Activated CD8-positive, alpha-beta T cell treated with anti-CD3 and anti-CD28 coated beads, Interleukin-2, amount 10 ng/mL, durations not matched to agents 7 days and 5 days (primary cell): ENCODE measurements at regions not wholly inside any gene's neighbourhood (a gene's known extent, or its start where the extent isn't known, plus 50 kb on each side); places are given as distances from the start of the nearest gene placed in this dataset.
"Not testable (repeated sequence)": the region's sequence is repeated elsewhere in the genome, so short reads cannot be mapped to it uniquely, and the experiment has no call there.

ENCODE experiments used
- ATAC-seq: fragments of 150-1000 bp; cut with Tn5 transposase; one replicate; pipeline ENCODE4 v1.10.0; 2021; ENCODE audit warnings: moderate library complexity
- CTCF ChIA-PET: fragments of 350-600 bp; sonication (Branson Sonifier 250); formaldehyde crosslinking; loops from one replicate; lab custom pipeline; 2021; ENCODE audit warnings: antibody characterized with exemption; lab: Charles Lee
- POLR2A ChIA-PET: fragments of 350-600 bp; sonication (Branson Sonifier 250); formaldehyde crosslinking; loops from one replicate; lab custom pipeline; 2021; ENCODE audit warnings: antibody characterized with exemption; lab: Charles Lee
- DNase-seq: peaks from one replicate; pipeline ENCODE4 v3.0.0-alpha.2; 2020
- H3K27ac Mint-ChIP-seq: one replicate; pipeline ENCODE4 v1.8.0; 2021; ENCODE audit warnings: mild to moderate bottlenecking, mixed read lengths
- H3K27me3 Mint-ChIP-seq: one replicate; pipeline ENCODE4 v1.8.0; 2021; ENCODE audit warnings: low read depth, mixed read lengths
- H3K36me3 Mint-ChIP-seq: one replicate; pipeline ENCODE4 v1.8.0; 2021; ENCODE audit warnings: low read depth, mixed read lengths
- H3K4me1 Mint-ChIP-seq: one replicate; pipeline ENCODE4 v1.8.0; 2021; ENCODE audit warnings: low read depth, mixed read lengths
- H3K4me3 Mint-ChIP-seq: one replicate; pipeline ENCODE4 v1.8.0; 2021; ENCODE audit warnings: mild to moderate bottlenecking, mixed read lengths
- H3K9me3 Mint-ChIP-seq: one replicate; pipeline ENCODE4 v1.8.0; 2022; ENCODE audit warnings: mixed read lengths; ENCODE audit not compliant: insufficient read depth

DNA sequence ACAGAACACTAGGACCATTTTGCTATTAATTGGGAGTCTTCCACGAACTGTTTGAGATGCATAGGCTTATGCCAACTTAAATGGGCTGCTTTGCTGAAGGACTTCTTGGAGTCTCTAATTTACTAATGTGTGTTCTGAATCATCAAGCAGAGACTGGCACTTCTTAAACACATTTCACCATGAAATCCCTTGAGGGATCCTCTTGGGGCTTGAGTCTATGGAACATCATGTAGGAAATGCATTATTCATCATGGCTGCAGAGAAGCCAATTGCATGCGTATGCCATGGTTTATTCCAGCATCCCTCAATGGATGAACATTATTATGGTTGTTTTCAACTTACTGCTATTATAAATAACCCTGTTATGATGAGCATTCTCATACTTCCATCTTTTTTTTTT is 73.4 kb downstream of the FGD2 start:
- ChIA-PET CTCF (no interaction called here), POLR2A (no interaction called here)
- ATAC-seq (no peak), DNase-seq (no peak)
- H3K4me1 Mint-ChIP-seq: peaks cover 3% of the 10 kb centered on the region
- H3K9me3 Mint-ChIP-seq: no peaks in the 10 kb centered on the region
- peaks cover 9% of the 10 kb centered on the region for H3K27me3 Mint-ChIP-seq
- no peaks in the 10 kb centered on the region for H3K36me3 Mint-ChIP-seq
- H3K4me3 Mint-ChIP-seq: no peak overlapping the region
- H3K27ac Mint-ChIP-seq: no peak overlapping the region

DNA sequence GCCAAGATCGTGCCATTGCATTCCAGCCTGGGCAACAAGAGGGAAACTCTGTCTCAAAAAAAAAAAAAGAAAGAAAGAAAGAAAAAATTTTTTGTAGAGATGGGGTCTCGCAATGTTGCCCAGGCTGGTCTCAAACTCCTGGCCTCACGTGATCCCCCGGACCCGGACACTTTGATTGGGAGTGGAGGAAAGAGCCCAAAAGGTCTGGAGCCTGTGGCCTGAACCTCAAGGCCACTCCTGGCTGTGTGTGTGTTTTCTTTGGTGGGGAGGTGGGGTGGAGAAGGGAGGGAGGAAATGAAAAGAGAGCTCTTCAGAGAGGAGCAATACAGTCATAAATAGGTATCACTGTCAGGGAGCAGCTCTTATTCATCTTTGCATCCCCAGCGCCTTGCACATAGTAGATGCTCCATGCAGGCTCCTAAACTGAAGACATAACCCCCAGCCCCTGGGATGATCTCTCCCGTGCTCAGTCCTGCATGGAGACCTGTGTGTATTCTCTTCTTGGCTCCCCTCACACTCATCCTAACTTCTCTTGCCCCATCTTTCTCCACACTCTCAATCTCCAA is 75.7 kb downstream of the FGD2 start:
- DNase-seq: no peak
- Mint-ChIP-seq H3K9me3 (no peaks in the 10 kb centered on the region), H3K27ac (no peak overlapping the region), H3K27me3 (peaks cover 9% of the 10 kb centered on the region), H3K4me3 (no peak overlapping the region), H3K4me1 (peaks cover 3% of the 10 kb centered on the region), H3K36me3 (no peaks in the 10 kb centered on the region)
- ChIA-PET CTCF (interaction anchor here (0.7 kb wide), 1 partner anchor 311 kb away, joined by 3 read pairs; no protein-coding TSS in a partner anchor), POLR2A (no interaction called here)
- no peak for ATAC-seq

DNA sequence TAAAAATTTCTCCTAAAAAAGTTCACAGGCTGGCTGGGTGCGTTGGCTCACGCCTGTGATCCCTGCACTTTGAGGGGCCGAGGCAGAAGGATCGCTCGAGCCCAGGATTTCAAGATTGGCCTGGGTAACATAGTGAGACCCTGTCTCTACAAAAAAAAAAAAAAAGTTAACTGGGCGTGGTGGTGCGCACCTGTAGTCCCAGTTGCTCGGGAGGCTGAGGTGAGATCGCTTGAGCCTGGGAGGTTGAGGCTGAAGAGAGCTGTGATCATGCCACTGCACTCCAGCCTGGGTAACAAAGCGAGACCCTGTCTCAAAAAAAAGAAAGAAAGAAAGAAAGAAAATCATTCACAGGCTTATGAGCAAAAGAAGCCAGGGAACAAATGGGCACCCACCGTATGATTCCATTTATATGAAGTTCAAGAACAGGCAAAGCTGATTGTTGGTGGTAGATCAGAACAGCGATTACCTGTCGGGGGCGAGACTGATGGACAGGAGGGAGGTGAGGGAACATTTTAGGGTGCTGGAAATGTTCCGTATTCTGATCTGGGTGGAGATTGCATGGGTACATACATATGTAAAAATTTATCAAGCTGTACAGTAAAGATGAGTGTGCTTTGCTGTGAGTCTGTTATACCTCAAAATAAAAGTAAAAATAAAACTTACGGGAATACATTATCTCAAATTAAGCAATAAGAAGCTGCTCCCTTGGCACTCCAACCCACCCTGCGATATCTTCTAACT is 77.1 kb downstream of the FGD2 start:
- DNase-seq (no peak), ATAC-seq (no peak)
- Mint-ChIP-seq H3K4me1 (peaks cover 3% of the 10 kb centered on the region), H3K27me3 (peaks cover 6% of the 10 kb centered on the region), H3K27ac (no peak overlapping the region), H3K36me3 (no peaks in the 10 kb centered on the region), H3K9me3 (no peaks in the 10 kb centered on the region), H3K4me3 (no peak overlapping the region)
- ChIA-PET POLR2A (interaction anchor here (1.3 kb wide), 1 partner anchor 32 kb away, joined by 6 read pairs; no protein-coding TSS in a partner anchor), CTCF (interaction anchor here (1.0 kb wide), 1 partner anchor 61 kb away, joined by 3 read pairs; no protein-coding TSS in a partner anchor)

DNA sequence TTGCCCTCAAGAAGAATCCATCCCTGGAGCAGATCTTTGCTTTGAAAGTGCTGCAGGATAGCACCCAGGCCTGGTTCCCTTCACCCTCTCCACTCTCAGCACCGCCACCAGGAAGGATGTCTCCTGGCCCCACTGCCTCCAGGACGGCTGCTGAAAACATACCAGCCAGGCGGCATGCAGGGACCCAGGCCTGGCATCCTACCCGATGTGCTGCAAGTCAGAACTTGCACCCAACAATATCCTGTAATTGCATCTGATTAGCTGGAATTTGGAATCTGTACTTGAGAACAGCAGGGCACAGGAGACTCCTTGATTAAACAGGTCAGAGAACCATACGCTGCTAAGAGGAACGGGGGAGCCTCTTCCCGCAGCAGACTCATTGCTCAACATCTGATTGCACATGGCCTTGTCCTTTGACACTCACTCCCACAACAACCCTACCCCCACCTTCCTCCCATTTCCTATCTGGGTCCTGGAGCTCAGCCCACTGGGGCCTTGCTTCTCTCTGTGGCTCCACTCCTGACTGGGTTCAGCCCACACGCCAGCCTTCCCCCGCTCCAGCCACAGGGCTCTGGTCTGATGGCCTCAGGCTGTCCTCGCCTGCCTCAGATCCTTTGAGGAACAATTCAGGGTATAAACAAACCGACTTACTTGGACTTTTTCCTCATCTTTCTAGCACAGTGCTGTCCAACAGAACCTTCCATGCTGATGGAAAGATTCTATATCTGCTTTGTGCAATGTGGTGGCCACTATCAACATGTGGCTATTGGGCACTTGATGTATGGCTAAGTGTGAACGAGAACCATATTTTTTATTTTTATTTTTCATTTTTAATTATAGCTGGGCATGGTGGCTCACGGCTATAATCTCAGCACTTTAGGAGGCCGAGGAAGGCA is 78.0 kb downstream of the FGD2 start:
- ATAC-seq (no peak), DNase-seq (no peak)
- H3K36me3 Mint-ChIP-seq: no peaks in the 10 kb centered on the region
- H3K27ac Mint-ChIP-seq: no peak overlapping the region
- ChIA-PET CTCF (interaction anchor here (1.0 kb wide), 1 partner anchor 62 kb away, joined by 3 read pairs; no protein-coding TSS in a partner anchor), POLR2A (interaction anchor here (1.3 kb wide), 1 partner anchor 33 kb away, joined by 6 read pairs; no protein-coding TSS in a partner anchor)
- H3K4me1 Mint-ChIP-seq: peaks cover 3% of the 10 kb centered on the region
- H3K4me3 Mint-ChIP-seq: no peak overlapping the region
- H3K27me3 Mint-ChIP-seq: peaks cover 7% of the 10 kb centered on the region
- H3K9me3 Mint-ChIP-seq: no peaks in the 10 kb centered on the region

DNA sequence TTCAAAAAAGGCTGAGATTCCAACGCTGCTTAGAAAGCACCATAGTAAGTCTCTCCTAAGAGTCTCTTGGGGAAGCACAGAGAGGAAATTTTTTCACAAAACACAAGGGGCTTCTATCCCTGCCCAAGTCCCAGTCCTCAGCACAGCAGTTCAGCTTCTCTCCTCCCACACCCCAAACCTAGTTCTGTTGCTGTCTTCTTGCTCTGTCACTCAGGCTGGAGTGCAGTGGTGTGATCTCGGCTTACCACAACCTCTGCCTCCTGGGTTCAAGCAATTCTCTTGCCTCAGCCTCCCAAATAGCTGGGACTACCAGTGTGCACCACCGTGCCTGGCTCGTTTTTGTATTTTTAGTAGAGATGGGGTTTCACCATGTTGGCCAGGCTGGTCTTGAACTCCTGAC is 79.2 kb downstream of the FGD2 start:
- DNase-seq, H3K27me3 Mint-ChIP-seq, H3K9me3 Mint-ChIP-seq, H3K4me1 Mint-ChIP-seq, H3K36me3 Mint-ChIP-seq, H3K4me3 Mint-ChIP-seq, ATAC-seq, CTCF ChIA-PET, POLR2A ChIA-PET, H3K27ac Mint-ChIP-seq: not testable (repeated sequence)

DNA sequence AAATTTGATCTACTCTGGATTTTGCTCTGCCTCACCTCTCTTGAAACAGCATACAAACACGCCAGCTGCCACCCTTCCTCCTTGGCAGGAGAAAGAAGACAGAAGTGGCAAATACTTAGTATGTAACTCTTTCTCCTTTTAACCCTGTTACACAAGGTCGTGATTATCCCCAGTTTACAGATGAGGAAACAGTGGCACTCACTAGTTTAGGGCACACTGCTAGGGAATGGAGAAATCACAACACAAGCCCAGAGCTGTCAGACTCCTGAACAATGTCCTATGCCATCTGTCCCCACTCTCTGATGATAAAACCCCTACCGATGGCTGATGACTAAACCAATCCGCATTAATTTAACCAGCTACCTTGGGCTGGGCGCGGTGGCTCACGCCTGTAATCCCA is 79.7 kb downstream of the FGD2 start:
- no peaks in the 10 kb centered on the region for H3K9me3 Mint-ChIP-seq
- H3K4me1 Mint-ChIP-seq: peaks cover 3% of the 10 kb centered on the region
- no peak for DNase-seq
- peaks cover 7% of the 10 kb centered on the region for H3K27me3 Mint-ChIP-seq
- POLR2A ChIA-PET: no interaction called here
- no peak for ATAC-seq
- H3K4me3 Mint-ChIP-seq: no peak overlapping the region
- H3K36me3 Mint-ChIP-seq: no peaks in the 10 kb centered on the region
- H3K27ac Mint-ChIP-seq: no peak overlapping the region
- CTCF ChIA-PET: no interaction called here

DNA sequence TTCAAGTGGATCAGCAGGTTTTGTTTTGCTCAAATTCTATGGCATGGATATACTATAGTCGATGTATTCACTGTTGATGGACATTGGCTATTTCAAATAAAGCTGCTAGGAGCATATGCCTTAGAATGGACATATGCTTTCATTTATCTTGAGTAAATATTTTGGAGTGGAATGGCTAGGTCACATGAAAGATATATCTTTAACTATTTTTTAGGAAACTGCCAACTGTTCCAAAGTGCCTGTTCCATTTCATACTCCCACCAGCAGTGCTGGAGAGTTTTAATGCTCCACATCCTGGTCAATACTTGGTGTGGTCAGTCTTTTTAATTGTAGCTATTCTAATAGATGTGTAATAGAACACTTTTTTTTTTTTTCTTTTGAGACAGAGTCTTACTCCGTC is 81.1 kb upstream of the PIM1 start:
- CTCF ChIA-PET: interaction anchor here (0.8 kb wide), 1 partner anchor 70 kb away, joined by 3 read pairs; no protein-coding TSS in a partner anchor
- peaks cover 2% of the 10 kb centered on the region for H3K27me3 Mint-ChIP-seq
- no peaks in the 10 kb centered on the region for H3K36me3 Mint-ChIP-seq
- no peak for DNase-seq
- H3K9me3 Mint-ChIP-seq: no peaks in the 10 kb centered on the region
- peaks cover 7% of the 10 kb centered on the region for H3K4me1 Mint-ChIP-seq
- H3K4me3 Mint-ChIP-seq: no peak overlapping the region
- no peak for ATAC-seq
- H3K27ac Mint-ChIP-seq: no peak overlapping the region
- POLR2A ChIA-PET: no interaction called here

DNA sequence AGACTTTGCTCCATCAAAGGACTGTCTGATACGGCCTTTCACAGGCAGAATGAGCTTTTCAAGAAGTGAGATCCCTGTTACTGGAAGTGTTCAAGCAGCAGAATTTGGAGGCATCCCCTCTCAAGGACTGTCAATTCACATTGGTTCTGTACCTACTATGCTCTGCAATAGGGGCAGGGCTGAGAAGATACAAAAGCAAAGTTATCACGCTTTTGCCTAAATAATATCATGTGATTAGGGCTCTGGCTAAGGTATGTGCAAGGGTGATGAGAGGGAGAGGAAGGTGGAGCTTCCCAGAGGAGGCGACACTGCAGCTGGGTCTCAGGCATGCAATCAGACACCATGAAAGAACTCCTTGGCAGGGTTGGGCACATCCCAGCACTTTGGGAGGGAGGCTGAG is 80.2 kb upstream of the PIM1 start:
- Mint-ChIP-seq H3K4me3 (no peak overlapping the region), H3K4me1 (peaks cover 15% of the 10 kb centered on the region), H3K36me3 (no peaks in the 10 kb centered on the region), H3K9me3 (no peaks in the 10 kb centered on the region), H3K27me3 (peaks cover 2% of the 10 kb centered on the region), H3K27ac (no peak overlapping the region)
- CTCF ChIA-PET: interaction anchor here (0.9 to 1.3 kb wide), 2 partner anchors 10 to 12 kb away, joined by 3 read pairs; no protein-coding TSS in a partner anchor
- POLR2A ChIA-PET: interaction anchor here (1.0 kb wide), 1 partner anchor 25 kb away, joined by 4 read pairs; no protein-coding TSS in a partner anchor
- DNase-seq (no peak), ATAC-seq (no peak)

DNA sequence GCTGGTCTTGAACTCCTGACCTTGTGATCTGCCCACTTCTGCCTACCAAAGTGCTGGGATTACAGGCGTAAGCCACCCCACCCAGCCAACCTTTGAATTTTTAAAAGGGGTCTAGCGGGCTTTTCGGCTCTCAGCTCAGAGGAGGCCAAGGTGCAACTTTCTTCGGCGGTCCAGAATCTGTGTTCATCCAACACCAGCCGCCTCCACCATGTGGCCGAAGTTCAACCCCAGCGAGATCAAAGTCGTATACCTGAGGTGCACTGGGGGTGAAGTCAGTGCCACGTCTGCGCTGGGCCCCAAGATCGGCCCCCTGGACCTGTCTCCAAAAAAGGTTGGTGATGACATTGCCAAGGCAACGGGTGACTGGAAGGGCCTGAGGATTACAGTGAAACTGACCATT is 78.8 kb upstream of the PIM1 start:
- H3K9me3 Mint-ChIP-seq, H3K27me3 Mint-ChIP-seq, H3K27ac Mint-ChIP-seq, POLR2A ChIA-PET, H3K4me3 Mint-ChIP-seq, DNase-seq, H3K36me3 Mint-ChIP-seq, ATAC-seq: not testable (repeated sequence)
- H3K4me1 Mint-ChIP-seq: peaks cover 21% of the 10 kb centered on the region
- CTCF ChIA-PET: interaction anchor here (1.3 kb wide), 1 partner anchor 9 kb away, joined by 3 read pairs; no protein-coding TSS in a partner anchor

DNA sequence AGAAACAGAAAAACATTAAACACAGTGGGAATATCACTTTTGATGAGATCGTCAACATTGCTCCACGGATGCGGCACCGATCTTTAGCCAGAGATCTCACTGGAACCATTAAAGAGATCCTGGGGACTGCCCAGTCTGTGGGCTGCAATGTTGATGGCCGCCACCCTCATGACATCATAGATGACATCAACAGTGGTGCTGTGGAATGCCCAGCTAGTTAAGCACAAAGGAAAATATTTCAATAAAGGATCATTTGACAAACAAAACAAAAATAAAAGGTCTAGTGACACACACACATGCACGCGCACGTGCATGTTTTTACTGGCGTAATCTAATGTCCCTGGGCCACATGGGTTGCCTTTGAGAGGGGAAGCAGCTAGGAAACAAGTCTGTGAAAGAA is 78.4 kb upstream of the PIM1 start:
- H3K27me3 Mint-ChIP-seq, H3K27ac Mint-ChIP-seq, ATAC-seq, H3K36me3 Mint-ChIP-seq, H3K4me3 Mint-ChIP-seq, POLR2A ChIA-PET, DNase-seq, H3K9me3 Mint-ChIP-seq, CTCF ChIA-PET: not testable (repeated sequence)
- H3K4me1 Mint-ChIP-seq: peaks cover 21% of the 10 kb centered on the region

DNA sequence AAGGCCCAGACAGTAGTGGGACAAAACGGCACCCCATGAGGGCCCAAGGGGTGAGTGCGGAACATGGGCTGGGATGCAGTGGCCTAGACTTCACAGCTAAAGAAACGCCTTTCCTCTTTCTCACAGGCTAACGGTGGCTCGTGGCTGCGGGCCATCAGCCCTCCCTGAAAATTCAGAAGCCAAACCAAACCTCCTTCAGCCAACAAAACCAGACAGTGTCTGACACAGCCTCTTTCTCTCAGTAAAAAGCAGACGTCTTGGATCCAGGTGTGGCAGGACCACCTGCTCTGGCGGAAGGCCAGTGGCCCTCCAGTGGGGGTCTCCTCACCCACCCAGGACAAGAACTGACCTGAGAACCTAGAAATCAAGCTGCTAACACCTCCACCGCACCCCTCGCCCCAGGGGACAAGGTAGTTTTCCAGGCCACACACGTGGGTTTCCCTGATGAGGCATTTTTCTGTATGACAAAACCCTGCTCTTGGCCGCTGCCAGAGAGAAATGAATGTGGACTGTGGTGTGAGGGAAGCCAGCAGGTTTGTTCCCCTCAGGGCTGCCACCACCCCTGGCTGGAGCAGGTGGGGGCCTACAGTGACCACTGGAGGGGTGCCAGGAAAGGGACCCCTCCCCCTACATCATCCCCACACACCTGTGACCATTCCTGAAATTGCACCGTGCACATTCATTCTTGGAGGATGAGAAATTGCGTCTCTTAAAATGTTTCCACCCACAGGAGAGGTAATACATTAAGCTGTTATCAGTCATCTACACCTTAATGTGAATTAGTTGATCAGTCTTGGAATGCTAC is 76.8 kb upstream of the PIM1 start:
- Mint-ChIP-seq H3K27me3 (peaks cover 3% of the 10 kb centered on the region), H3K4me1 (peaks cover 21% of the 10 kb centered on the region), H3K36me3 (no peaks in the 10 kb centered on the region), H3K27ac (no peak overlapping the region), H3K4me3 (no peak overlapping the region), H3K9me3 (no peaks in the 10 kb centered on the region)
- POLR2A ChIA-PET: no interaction called here
- CTCF ChIA-PET: no interaction called here
- no peak for ATAC-seq
- no peak for DNase-seq
